ENCODE measurements at regions not wholly inside any gene's neighbourhood (a gene's known extent, or its start where the extent isn't known, plus 50 kb on each side); places are given as distances from the start of the nearest gene placed in this dataset.

DNA sequence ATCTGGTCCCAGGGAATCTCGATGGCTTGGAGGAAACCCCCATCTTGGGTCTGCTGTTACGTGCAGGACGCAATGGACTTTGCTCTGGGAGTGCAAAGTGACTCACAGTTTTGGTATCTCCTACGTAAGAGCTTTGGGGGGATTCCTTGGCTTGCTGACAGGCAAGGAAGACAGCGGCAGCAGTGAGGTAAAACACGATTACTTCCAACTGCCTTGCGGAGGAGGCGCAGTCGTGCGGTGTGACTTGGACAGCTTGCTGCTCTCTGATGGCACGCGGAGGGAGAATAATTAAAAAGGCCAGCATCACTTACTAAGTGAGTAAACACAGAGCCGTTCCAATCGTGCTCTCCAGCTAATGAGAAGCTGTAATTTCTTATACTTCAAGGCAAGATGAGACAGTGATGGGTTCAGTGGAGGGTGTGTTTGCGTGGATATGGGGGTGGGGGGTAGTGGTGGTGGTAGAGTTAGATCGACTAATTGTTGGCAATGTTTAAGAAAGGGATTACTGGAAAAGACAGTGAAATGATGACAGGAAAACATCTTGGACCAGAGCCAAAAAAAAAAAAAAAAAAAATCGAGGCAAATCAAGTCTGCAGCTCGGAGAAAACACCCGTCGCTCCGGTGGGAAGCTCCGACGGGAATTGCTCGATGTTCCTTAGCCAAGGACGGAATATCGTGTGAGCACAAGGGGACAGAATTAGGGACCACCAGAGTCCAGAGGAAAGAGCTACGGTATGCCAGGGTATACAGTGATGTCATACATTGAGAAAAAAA, 184.8 kb upstream of the ZFHX3 start:
- Histone ChIP-seq H3K4me3 (ENCODE audit: low read depth, low read length, poor library complexity, severe bottlenecking) (no peak overlapping the region), H3K36me3 (ENCODE audit: insufficient read depth, low read length) (no peaks in the 10 kb centered on the region), H3K9me3 (ENCODE audit: low read length) (no peaks in the 10 kb centered on the region), H3K27ac (ENCODE audit: low read depth, low read length, poor library complexity, severe bottlenecking) (no peak overlapping the region), H3K9me2 (ENCODE audit: insufficient read depth, low read length) (no peaks in the 10 kb centered on the region), H3K4me2 (ENCODE audit: low read length) (no peak overlapping the region), H3K4me1 (ENCODE audit: insufficient read depth, low read length, poor library complexity, severe bottlenecking) (no peaks in the 10 kb centered on the region), H2AFZ (ENCODE audit: low read length) (no peak overlapping the region), H3K79me2 (ENCODE audit: insufficient read depth, low read depth, low read length) (no peaks in the 10 kb centered on the region), H4K20me1 (ENCODE audit: insufficient read depth, low read length) (no peaks in the 10 kb centered on the region)
- ChIA-PET CTCF (ENCODE audit: unreplicated experiment) (no interaction called here), POLR2A (interaction anchor here (0.5 to 0.7 kb wide), 2 partner anchors 69 to 333 kb away, joined by 4 read pairs; no protein-coding TSS in a partner anchor)
- intact Hi-C loops (cut with micrococcal nuclease; ENCODE audit: unreplicated experiment), result no loop called here
- DNase-seq (ENCODE audit: low spot score), result no peak
- no peak for TF ChIP-seq EZH2phosphoT487 (IDR thresholded peaks at IDR 0.05; ENCODE audit: borderline replicate concordance, low read depth, low read length)
- TF ChIP-seq, protein P1, sequence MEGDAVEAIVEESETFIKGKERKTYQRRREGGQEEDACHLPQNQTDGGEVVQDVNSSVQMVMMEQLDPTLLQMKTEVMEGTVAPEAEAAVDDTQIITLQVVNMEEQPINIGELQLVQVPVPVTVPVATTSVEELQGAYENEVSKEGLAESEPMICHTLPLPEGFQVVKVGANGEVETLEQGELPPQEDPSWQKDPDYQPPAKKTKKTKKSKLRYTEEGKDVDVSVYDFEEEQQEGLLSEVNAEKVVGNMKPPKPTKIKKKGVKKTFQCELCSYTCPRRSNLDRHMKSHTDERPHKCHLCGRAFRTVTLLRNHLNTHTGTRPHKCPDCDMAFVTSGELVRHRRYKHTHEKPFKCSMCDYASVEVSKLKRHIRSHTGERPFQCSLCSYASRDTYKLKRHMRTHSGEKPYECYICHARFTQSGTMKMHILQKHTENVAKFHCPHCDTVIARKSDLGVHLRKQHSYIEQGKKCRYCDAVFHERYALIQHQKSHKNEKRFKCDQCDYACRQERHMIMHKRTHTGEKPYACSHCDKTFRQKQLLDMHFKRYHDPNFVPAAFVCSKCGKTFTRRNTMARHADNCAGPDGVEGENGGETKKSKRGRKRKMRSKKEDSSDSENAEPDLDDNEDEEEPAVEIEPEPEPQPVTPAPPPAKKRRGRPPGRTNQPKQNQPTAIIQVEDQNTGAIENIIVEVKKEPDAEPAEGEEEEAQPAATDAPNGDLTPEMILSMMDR (conservative IDR thresholded peaks at IDR 0.05; ENCODE audit: low read length), result no peak
- BruUV-seq (replicated peaks), result no TSS peak

DNA sequence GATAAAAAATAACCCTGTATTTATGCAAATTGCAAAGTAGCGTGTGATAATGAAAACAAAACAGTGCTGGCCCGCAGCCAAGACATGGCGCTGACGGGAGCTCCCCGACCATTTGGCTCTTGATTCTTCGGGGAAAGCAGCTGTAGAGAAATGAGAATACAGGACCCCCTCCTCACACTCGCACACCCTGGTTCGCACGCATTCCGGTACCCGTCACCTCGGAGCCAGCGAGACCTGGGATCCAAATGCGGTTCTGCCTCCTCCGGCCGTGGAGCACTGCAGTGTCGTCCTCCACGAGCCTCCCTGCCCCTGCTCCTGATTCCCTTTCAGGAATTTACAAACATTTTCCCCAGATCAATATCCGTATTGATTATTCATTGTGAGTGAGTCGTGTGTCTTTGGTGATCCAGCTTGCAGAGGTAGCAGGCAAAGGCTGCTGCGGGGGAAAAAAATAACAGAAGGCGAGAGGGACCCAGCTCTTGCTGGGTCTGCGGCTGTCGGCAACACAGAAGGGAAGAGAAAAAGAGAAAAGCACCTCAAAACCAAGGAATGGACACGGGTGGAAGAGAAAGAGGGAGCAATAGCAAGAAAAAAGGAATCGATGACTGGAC, 184.1 kb upstream of the ZFHX3 start:
- no peak for TF ChIP-seq EZH2phosphoT487 (IDR thresholded peaks at IDR 0.05; ENCODE audit: borderline replicate concordance, low read depth, low read length)
- TF ChIP-seq, protein P1 (conservative IDR thresholded peaks at IDR 0.05; ENCODE audit: low read length), result no peak
- no peak for DNase-seq (ENCODE audit: low spot score)
- ChIA-PET POLR2A (interaction anchor here (0.7 kb wide), 1 partner anchor 70 kb away, joined by 4 read pairs; no protein-coding TSS in a partner anchor), CTCF (ENCODE audit: unreplicated experiment) (no interaction called here)
- H3K4me2 ChIP-seq (ENCODE audit: low read length), result no peak overlapping the region
- H4K20me1 ChIP-seq (ENCODE audit: insufficient read depth, low read length), result no peaks in the 10 kb centered on the region
- H3K9me3 ChIP-seq (ENCODE audit: low read length), result no peaks in the 10 kb centered on the region
- H3K79me2 ChIP-seq (ENCODE audit: insufficient read depth, low read depth, low read length), result no peaks in the 10 kb centered on the region
- no peaks in the 10 kb centered on the region for H3K4me1 ChIP-seq (ENCODE audit: insufficient read depth, low read length, poor library complexity, severe bottlenecking)
- BruUV-seq (replicated peaks), result no TSS peak
- intact Hi-C loops (cut with micrococcal nuclease; ENCODE audit: unreplicated experiment), result no loop called here
- H3K4me3 ChIP-seq (ENCODE audit: low read depth, low read length, poor library complexity, severe bottlenecking), result no peak overlapping the region
- no peaks in the 10 kb centered on the region for H3K9me2 ChIP-seq (ENCODE audit: insufficient read depth, low read length)
- H2AFZ ChIP-seq (ENCODE audit: low read length), result no peak overlapping the region
- no peaks in the 10 kb centered on the region for H3K36me3 ChIP-seq (ENCODE audit: insufficient read depth, low read length)
- no peak overlapping the region for H3K27ac ChIP-seq (ENCODE audit: low read depth, low read length, poor library complexity, severe bottlenecking)

DNA sequence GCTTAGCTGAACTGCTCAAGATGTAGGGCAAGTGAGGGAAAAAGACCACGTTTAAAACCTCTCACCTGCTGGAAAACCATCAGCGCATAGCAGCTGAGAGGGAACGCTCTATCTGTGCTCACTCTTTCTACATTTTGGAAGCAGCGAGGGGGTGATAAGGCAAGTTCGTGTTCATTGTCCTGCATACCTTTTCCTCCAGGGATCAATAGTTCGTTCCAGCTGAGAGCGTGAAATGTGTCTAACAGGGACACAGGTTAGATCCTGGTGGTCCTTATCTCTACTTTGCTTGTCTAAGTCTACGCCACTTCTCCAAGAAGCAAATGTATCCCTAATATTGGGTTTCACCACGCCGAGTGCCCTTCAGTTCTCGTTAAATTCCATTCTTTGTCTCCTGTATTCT, 183.5 kb upstream of the ZFHX3 start:
- H3K9me2 ChIP-seq (ENCODE audit: insufficient read depth, low read length), result no peaks in the 10 kb centered on the region

More for the DNA sequence above, 183.5 kb upstream of the ZFHX3 start:
- Histone ChIP-seq H2AFZ (ENCODE audit: low read length) (no peak overlapping the region), H4K20me1 (ENCODE audit: insufficient read depth, low read length) (no peaks in the 10 kb centered on the region), H3K4me3 (ENCODE audit: low read depth, low read length, poor library complexity, severe bottlenecking) (no peak overlapping the region), H3K4me2 (ENCODE audit: low read length) (no peak overlapping the region), H3K27ac (ENCODE audit: low read depth, low read length, poor library complexity, severe bottlenecking) (no peak overlapping the region), H3K36me3 (ENCODE audit: insufficient read depth, low read length) (no peaks in the 10 kb centered on the region), H3K9me3 (ENCODE audit: low read length) (no peaks in the 10 kb centered on the region), H3K4me1 (ENCODE audit: insufficient read depth, low read length, poor library complexity, severe bottlenecking) (no peaks in the 10 kb centered on the region), H3K79me2 (ENCODE audit: insufficient read depth, low read depth, low read length) (no peaks in the 10 kb centered on the region)
- DNase-seq (ENCODE audit: low spot score), result no peak
- intact Hi-C loops (cut with micrococcal nuclease; ENCODE audit: unreplicated experiment), result no loop called here
- ChIA-PET CTCF (ENCODE audit: unreplicated experiment) (no interaction called here), POLR2A (interaction anchor here (1.1 kb wide), 1 partner anchor 11 kb away, joined by 3 read pairs; no protein-coding TSS in a partner anchor)
- no TSS peak for BruUV-seq (replicated peaks)
- TF ChIP-seq, protein P1 (conservative IDR thresholded peaks at IDR 0.05; ENCODE audit: low read length), result no peak
- TF ChIP-seq EZH2phosphoT487 (IDR thresholded peaks at IDR 0.05; ENCODE audit: borderline replicate concordance, low read depth, low read length), result no peak

Measured in OCI-LY7 (cell line).